Kidney epithelial cell (primary cell): ENCODE measurements at regions not wholly inside any gene's neighbourhood (a gene's known extent, or its start where the extent isn't known, plus 50 kb on each side); places are given as distances from the start of the nearest gene placed in this dataset.

Experiments
- DNase-seq: peaks from one replicate; pipeline ENCODE4 v3.0.0-alpha.2; 2010; ENCODE audit warnings: low read depth
- H3K27me3 ChIP-seq: 2 replicates; pipeline ENCODE4 v1.6.0; 2011; ENCODE audit warnings: low read length; ENCODE audit not compliant: control insufficient read depth, insufficient read depth
- H3K36me3 ChIP-seq: 2 replicates; pipeline ENCODE4 v1.5.1; 2011; ENCODE audit warnings: low read length; ENCODE audit not compliant: control insufficient read depth, insufficient read depth
- H3K4me3 ChIP-seq: 2 replicates; pipeline ENCODE4 v1.5.1; 2011; ENCODE audit warnings: low read depth, mild to moderate bottlenecking, control low read depth, low read length
- CTCF ChIP-seq: IDR thresholded peaks from 2 replicates; pipeline ENCODE4 v1.5.1; 2011; ENCODE audit warnings: mild to moderate bottlenecking, moderate library complexity, low read length, control low read depth, inconsistent platforms; ENCODE audit not compliant: insufficient read depth, poor library complexity, severe bottlenecking

- Histone ChIP-seq H3K4me3 (no peak overlapping the region), H3K27me3 (no peaks in the 10 kb centered on the region), H3K36me3 (no peaks in the 10 kb centered on the region)
- no peak for DNase-seq
- TF ChIP-seq CTCF: no peak
These were observed 174.9 kb downstream of the QDPR start for GRCh38 chr4:17336986-17337385.

GRCh38 chr4:17336524-17336961, 175.3 kb downstream of the QDPR start:
- TF ChIP-seq CTCF: no peak
- Histone ChIP-seq H3K36me3 (no peaks in the 10 kb centered on the region), H3K27me3 (no peaks in the 10 kb centered on the region), H3K4me3 (no peak overlapping the region)
- DNase-seq: peak; percentile 37

DNA sequence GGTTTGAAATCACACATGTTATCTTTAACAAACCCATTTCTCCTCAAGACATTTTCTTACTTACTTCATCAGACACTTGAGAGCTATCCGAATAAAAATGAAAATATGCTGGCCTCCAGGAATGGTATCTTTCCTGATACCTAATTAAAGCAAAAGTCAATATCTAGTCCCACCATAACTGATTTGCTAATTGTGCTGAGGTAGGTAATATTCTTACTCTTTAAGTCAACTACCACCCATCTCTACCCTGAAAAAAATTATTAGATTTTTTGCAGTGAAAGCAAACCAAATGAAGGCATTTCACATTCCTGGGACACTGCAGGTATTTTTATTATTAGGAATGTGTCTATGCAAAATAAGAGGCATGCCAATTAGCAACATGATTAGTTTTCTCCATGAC, 175.8 kb downstream of the QDPR start:
- Histone ChIP-seq H3K4me3 (no peak overlapping the region), H3K27me3 (no peaks in the 10 kb centered on the region), H3K36me3 (no peaks in the 10 kb centered on the region)
- no peak for TF ChIP-seq CTCF
- no peak for DNase-seq

DNA sequence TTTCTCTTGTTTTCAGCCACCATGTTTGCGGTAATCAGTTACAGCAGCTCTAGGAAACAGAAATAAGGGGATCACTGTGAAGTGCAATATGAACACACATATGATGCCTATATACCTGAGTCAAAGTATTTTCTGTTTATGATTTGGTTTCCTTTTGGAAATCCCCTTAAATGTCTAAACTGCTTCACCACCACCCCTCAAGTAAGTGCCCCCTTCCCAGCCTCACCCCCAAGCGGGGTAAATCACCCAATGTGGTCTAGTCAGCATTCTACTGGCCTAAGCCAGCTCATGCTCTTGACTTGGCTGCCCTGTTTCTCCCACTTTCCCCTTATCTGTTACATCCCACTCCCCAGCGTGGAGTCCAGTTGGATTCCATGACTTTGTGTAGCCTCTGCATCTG, 176.5 kb downstream of the QDPR start:
- Histone ChIP-seq H3K4me3 (no peak overlapping the region), H3K36me3 (no peaks in the 10 kb centered on the region), H3K27me3 (no peaks in the 10 kb centered on the region)
- DNase-seq: no peak
- TF ChIP-seq CTCF: no peak

DNA sequence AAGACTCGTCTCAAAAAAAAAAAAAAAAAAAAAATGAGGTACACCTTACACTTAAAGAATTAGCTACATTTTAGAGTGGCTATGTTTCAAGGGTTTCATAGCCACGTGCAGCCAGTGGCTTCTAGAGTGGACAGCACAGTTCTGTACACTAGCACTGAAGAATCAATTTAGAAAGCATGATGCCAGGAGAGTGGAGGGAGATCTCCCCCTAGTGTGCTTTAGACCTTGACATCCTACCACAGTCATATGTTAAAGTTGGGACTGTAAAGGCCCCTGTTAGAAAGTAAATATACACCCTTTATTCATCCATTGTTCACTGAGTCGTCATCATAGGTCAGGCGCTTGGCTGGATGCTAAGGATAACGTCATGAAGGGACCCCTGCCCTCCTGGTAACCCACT, 179.4 kb downstream of the QDPR start:
- no peak for DNase-seq
- Histone ChIP-seq H3K36me3 (no peaks in the 10 kb centered on the region), H3K4me3 (no peak overlapping the region), H3K27me3 (no peaks in the 10 kb centered on the region)
- no peak for TF ChIP-seq CTCF

DNA sequence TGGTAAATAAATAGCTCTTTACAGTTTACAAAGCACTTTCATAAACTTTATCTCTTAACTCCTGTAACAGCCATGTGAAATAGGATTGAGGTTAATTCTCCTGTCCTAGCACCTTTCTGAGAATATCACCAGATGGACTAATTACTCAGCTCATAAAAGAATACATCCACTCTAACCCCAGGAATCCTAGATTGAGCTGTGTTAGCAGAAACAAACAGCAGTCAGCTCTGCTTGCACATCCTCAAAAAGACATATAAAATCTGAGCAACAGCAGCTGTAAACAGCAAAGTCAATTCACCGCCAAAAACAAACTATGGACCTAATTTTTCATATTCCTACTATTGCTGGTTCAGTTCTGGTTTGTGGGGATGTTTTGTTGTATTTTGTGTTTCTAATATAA, 182.8 kb downstream of the QDPR start:
- DNase-seq: no peak
- H3K4me3 ChIP-seq: no peak overlapping the region
- H3K27me3 ChIP-seq: no peaks in the 10 kb centered on the region
- H3K36me3 ChIP-seq: no peaks in the 10 kb centered on the region
- no peak for TF ChIP-seq CTCF
